Loucy (cell line): ENCODE measurements at regions not wholly inside any gene's neighbourhood (a gene's known extent, or its start where the extent isn't known, plus 50 kb on each side); places are given as distances from the start of the nearest gene placed in this dataset.

ENCODE experiments used
- H2AFZ ChIP-seq: fragments of 200-600 bp; sonication (generic); 2 replicates; pipeline ENCODE4 v1.6.0; 2016; ENCODE audit warnings: antibody characterized with exemption, mild to moderate bottlenecking, low read length, moderate library complexity
- H3F3A ChIP-seq: fragments of 200-600 bp; 2 replicates; pipeline ENCODE4 v1.6.0; 2016; ENCODE audit warnings: antibody characterized with exemption, low read depth, mild to moderate bottlenecking
- H3K27me3 ChIP-seq: fragments of 200-600 bp; sonication (generic); 2 replicates; pipeline ENCODE4 v1.6.1; 2014; ENCODE audit warnings: low read length, mild to moderate bottlenecking; ENCODE audit not compliant: insufficient read depth, poor library complexity, severe bottlenecking
- H3K36me3 ChIP-seq: fragments of 200-600 bp; sonication (generic); 2 replicates; pipeline ENCODE4 v1.6.1; 2016; ENCODE audit warnings: low read length; ENCODE audit not compliant: insufficient read depth
- H3K4me1 ChIP-seq: fragments of 200-600 bp; sonication (generic); 2 replicates; pipeline ENCODE4 v1.5.1; 2014; ENCODE audit warnings: low read length, mild to moderate bottlenecking; ENCODE audit not compliant: insufficient read depth, poor library complexity, severe bottlenecking
- H3K4me2 ChIP-seq: fragments of 200-600 bp; sonication (generic); 2 replicates; pipeline ENCODE4 v1.6.0; 2014; ENCODE audit warnings: antibody characterized with exemption, low read length, low read depth, mild to moderate bottlenecking; ENCODE audit not compliant: poor library complexity, severe bottlenecking
- H3K4me3 ChIP-seq: fragments of 200-600 bp; sonication (generic); 2 replicates; pipeline ENCODE4 v1.5.1; 2014; ENCODE audit warnings: low read length, mild to moderate bottlenecking, mixed read lengths; ENCODE audit not compliant: poor library complexity, severe bottlenecking
- H3K79me2 ChIP-seq: fragments of 200-600 bp; sonication (generic); 2 replicates; pipeline ENCODE4 v1.6.1; 2014; ENCODE audit warnings: low read length; ENCODE audit not compliant: insufficient read depth
- H3K9ac ChIP-seq: fragments of 200-600 bp; sonication (generic); 2 replicates; pipeline ENCODE4 v1.6.0; 2014; ENCODE audit warnings: mild to moderate bottlenecking, low read depth, low read length, moderate library complexity; ENCODE audit not compliant: poor library complexity, severe bottlenecking
- H3K9me2 ChIP-seq: fragments of 200-600 bp; sonication (generic); replicated peaks from 2 replicates; pipeline ENCODE4 v1.6.1; 2016; ENCODE audit warnings: low read depth, low read length, mixed read lengths
- H3K9me3 ChIP-seq: fragments of 200-600 bp; sonication (generic); 2 replicates; pipeline ENCODE4 v1.6.1; 2014; ENCODE audit warnings: mild to moderate bottlenecking, antibody characterized with exemption, low read length, low read depth; ENCODE audit not compliant: insufficient read depth
- H4K20me1 ChIP-seq: fragments of 200-600 bp; sonication (generic); 2 replicates; pipeline ENCODE4 v1.6.0; 2014; ENCODE audit warnings: antibody characterized with exemption, low read length, mild to moderate bottlenecking; ENCODE audit not compliant: insufficient read depth, poor library complexity, severe bottlenecking
- EZH2phosphoT487 ChIP-seq: fragments of 200-600 bp; IDR thresholded peaks from 2 replicates; pipeline ENCODE4 v1.6.1; 2018; ENCODE audit warnings: antibody characterized with exemption, mild to moderate bottlenecking, moderate library complexity, borderline replicate concordance
- TF ChIP-seq, protein P1 (sequence below): fragments of 200-600 bp; sonication (generic); conservative IDR thresholded peaks from 2 replicates; pipeline ENCODE4 v1.5.1; 2014; ENCODE audit warnings: mild to moderate bottlenecking, antibody characterized with exemption, low read length

DNA sequence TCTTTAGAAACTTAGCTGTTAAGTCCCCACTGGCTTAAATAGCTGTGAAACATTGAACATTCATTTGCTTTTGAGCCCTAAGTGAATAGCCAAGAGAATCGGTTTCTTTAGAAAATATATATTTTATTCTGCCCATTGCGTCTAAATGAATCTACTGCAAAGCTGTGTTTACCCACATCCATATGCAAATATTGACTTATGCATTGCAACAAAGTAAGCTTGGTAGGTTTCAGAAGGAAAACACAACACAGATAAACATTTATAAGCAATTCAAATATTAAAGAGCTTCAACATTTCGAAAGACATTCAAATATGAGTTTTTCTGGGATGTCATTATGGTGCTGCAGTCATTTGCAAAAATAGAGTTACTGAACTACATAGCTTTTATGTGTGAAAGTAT, 257.3 kb downstream of the SH2D4B start:
- Histone ChIP-seq H3K79me2 (no peaks in the 10 kb centered on the region), H3K4me3 (no peak overlapping the region), H3K4me2 (no peak overlapping the region), H3K4me1 (no peaks in the 10 kb centered on the region), H3K36me3 (no peaks in the 10 kb centered on the region), H2AFZ (no peak overlapping the region), H3K27me3 (no peaks in the 10 kb centered on the region), H3K9me3 (no peaks in the 10 kb centered on the region), H3K9ac (no peak overlapping the region), H4K20me1 (no peaks in the 10 kb centered on the region), H3F3A (no peaks in the 10 kb centered on the region), H3K9me2 (no peaks in the 10 kb centered on the region)
- no peak for TF ChIP-seq EZH2phosphoT487
- TF ChIP-seq, protein P1, sequence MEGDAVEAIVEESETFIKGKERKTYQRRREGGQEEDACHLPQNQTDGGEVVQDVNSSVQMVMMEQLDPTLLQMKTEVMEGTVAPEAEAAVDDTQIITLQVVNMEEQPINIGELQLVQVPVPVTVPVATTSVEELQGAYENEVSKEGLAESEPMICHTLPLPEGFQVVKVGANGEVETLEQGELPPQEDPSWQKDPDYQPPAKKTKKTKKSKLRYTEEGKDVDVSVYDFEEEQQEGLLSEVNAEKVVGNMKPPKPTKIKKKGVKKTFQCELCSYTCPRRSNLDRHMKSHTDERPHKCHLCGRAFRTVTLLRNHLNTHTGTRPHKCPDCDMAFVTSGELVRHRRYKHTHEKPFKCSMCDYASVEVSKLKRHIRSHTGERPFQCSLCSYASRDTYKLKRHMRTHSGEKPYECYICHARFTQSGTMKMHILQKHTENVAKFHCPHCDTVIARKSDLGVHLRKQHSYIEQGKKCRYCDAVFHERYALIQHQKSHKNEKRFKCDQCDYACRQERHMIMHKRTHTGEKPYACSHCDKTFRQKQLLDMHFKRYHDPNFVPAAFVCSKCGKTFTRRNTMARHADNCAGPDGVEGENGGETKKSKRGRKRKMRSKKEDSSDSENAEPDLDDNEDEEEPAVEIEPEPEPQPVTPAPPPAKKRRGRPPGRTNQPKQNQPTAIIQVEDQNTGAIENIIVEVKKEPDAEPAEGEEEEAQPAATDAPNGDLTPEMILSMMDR = no peak

DNA sequence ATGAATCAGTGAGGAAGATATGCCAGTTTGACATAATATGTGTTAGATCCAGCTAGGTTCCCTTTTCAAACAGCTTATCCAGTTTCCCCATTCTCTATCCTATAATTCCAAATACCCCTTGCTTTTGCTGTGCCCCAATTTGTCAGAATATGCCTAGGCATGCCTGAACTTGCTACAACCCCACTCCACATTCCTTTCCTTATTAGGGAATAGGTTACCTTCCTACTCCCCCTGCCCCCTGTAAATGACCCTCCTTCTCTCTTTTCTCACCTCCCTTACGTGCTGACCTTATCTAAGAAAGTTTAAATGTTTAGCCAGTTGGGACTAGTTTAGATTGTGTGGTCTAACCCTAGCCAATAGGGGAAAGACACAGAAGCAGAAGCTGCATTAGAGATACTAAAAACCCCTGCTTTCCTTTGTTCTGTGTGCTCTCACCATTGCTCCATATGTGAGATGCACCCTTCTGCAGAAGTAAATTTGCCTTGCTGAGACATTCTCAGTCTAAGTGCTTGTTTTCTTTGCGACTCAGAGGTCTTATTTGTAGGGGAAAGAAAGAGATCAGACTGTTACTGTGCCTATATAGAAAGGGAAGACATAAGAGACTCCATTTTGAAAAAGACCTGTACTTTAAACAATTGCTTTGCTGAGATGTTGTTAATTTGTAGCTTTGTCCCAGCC, 267.8 kb downstream of the SH2D4B start:
- Histone ChIP-seq H3K4me3 (no peak overlapping the region), H3K9ac (no peak overlapping the region), H3K36me3 (no peaks in the 10 kb centered on the region), H2AFZ (no peak overlapping the region), H3K9me2 (no peaks in the 10 kb centered on the region), H4K20me1 (no peaks in the 10 kb centered on the region), H3K79me2 (no peaks in the 10 kb centered on the region), H3K9me3 (no peaks in the 10 kb centered on the region), H3K4me1 (no peaks in the 10 kb centered on the region), H3K4me2 (no peak overlapping the region), H3K27me3 (no peaks in the 10 kb centered on the region), H3F3A (no peaks in the 10 kb centered on the region)
- TF ChIP-seq, protein P1 = no peak
- TF ChIP-seq EZH2phosphoT487 = no peak

DNA sequence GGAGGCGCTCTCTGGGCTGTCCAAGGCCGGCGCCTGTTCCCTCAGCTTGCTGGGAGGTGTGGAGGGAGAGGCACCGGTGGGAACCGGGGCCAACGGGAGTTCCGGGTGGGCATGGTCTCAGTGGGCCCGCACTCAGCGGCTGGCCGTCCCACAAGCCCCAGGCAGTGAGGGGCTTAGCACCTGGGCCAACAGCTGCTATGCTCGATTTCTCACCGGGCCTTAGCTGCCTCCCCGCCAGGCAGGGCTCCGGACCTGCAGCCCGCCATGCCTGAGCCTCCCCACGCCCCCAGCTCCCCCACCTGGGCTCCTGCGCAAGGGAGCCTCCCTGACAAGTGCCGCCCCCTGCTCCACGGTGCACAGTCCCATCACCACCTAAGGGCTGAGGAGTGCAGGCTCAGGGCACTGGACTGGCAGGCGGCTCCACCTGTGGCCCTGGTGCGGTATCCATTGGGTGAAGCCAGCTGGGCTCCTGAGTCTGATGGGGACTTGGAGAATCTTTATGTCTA, 276.5 kb downstream of the SH2D4B start:
- H3F3A ChIP-seq = no peaks in the 10 kb centered on the region
- no peaks in the 10 kb centered on the region for H3K9me3 ChIP-seq
- H3K9ac ChIP-seq = no peak overlapping the region
- H3K36me3 ChIP-seq = no peaks in the 10 kb centered on the region
- no peak overlapping the region for H3K4me3 ChIP-seq
- H3K4me1 ChIP-seq = no peaks in the 10 kb centered on the region
- H3K27me3 ChIP-seq = no peaks in the 10 kb centered on the region
- H3K79me2 ChIP-seq = no peaks in the 10 kb centered on the region
- no peaks in the 10 kb centered on the region for H3K9me2 ChIP-seq
- H2AFZ ChIP-seq = no peak overlapping the region
- H3K4me2 ChIP-seq = no peak overlapping the region
- no peaks in the 10 kb centered on the region for H4K20me1 ChIP-seq
- TF ChIP-seq, protein P1 = no peak
- no peak for TF ChIP-seq EZH2phosphoT487
